ENCODE measurements at regions not wholly inside any gene's neighbourhood (a gene's known extent, or its start where the extent isn't known, plus 50 kb on each side); places are given as distances from the start of the nearest gene placed in this dataset.

DNA sequence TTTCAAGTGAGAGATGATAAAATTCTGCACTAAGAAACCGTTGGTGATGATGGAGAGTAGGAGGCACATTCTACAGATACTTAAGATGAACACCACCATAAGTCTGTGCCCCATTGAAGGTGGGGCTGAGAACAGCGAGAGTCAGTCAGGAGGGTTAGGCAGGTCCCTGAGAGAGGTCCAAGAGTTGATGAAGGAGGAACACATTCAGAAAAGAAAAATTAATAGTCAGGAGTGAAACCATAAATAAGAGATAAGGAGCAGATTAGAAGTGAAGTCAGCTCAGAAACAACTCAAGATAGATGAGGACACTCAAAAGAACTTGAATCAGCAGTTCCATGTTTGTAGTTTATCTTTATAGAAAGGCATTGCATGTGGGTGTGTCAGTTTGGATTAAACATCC, 727.2 kb upstream of the MARCKS start:
- no peak for TF ChIP-seq CTCF (IDR thresholded peaks at IDR 0.05; ENCODE audit: extremely low read depth, insufficient read depth, missing control alignments)
- no peak for DNase-seq (ENCODE audit: low spot score)
- in situ Hi-C loops (cut with MboI; ENCODE audit: low pct_unique_long_range_greater_than_20kb, low sequenced_read_pairs, unreplicated experiment), result no loop called here

GRCh38 chr6:113137426-113137825, 719.7 kb upstream of the MARCKS start:
- DNase-seq (ENCODE audit: low spot score), result no peak
- TF ChIP-seq CTCF (IDR thresholded peaks at IDR 0.05; ENCODE audit: extremely low read depth, insufficient read depth, missing control alignments), result no peak
- in situ Hi-C loops (cut with MboI; ENCODE audit: low pct_unique_long_range_greater_than_20kb, low sequenced_read_pairs, unreplicated experiment), result no loop called here

- TF ChIP-seq CTCF (IDR thresholded peaks at IDR 0.05; ENCODE audit: extremely low read depth, insufficient read depth, missing control alignments), result no peak
- no peak for DNase-seq (ENCODE audit: low spot score)
- in situ Hi-C loops (cut with MboI; ENCODE audit: low pct_unique_long_range_greater_than_20kb, low sequenced_read_pairs, unreplicated experiment), result no loop called here
These were observed 716.4 kb upstream of the MARCKS start for GRCh38 chr6:113140721-113141120.

- DNase-seq (ENCODE audit: low spot score), result no peak
- TF ChIP-seq CTCF (IDR thresholded peaks at IDR 0.05; ENCODE audit: extremely low read depth, insufficient read depth, missing control alignments), result no peak
- in situ Hi-C loops (cut with MboI; ENCODE audit: low pct_unique_long_range_greater_than_20kb, low sequenced_read_pairs, unreplicated experiment), result no loop called here
These were observed 715.2 kb upstream of the MARCKS start for GRCh38 chr6:113141901-113142300.

GRCh38 chr6:113142671-113143174, 714.4 kb upstream of the MARCKS start:
- in situ Hi-C loops (cut with MboI; ENCODE audit: low pct_unique_long_range_greater_than_20kb, low sequenced_read_pairs, unreplicated experiment), result no loop called here
- TF ChIP-seq CTCF (IDR thresholded peaks at IDR 0.05; ENCODE audit: extremely low read depth, insufficient read depth, missing control alignments), result no peak

GRCh38 chr6:113143206-113143605, 713.9 kb upstream of the MARCKS start:
- in situ Hi-C loops (cut with MboI; ENCODE audit: low pct_unique_long_range_greater_than_20kb, low sequenced_read_pairs, unreplicated experiment), result no loop called here
- DNase-seq (ENCODE audit: low spot score), result no peak
- TF ChIP-seq CTCF (IDR thresholded peaks at IDR 0.05; ENCODE audit: extremely low read depth, insufficient read depth, missing control alignments), result no peak

More at GRCh38 chr6:113142671-113143174, 714.4 kb upstream of the MARCKS start:
- DNase-seq (ENCODE audit: low spot score), result no peak

GRCh38 chr6:113144117-113144516, 713.0 kb upstream of the MARCKS start:
- DNase-seq (ENCODE audit: low spot score), result no peak
- no peak for TF ChIP-seq CTCF (IDR thresholded peaks at IDR 0.05; ENCODE audit: extremely low read depth, insufficient read depth, missing control alignments)
- in situ Hi-C loops (cut with MboI; ENCODE audit: low pct_unique_long_range_greater_than_20kb, low sequenced_read_pairs, unreplicated experiment), result no loop called here
